Hematopoietic multipotent progenitor cell treated with erythropoietin and hydrocortisone succinate and interleukin-3 and kit ligand, for 17 days (in vitro differentiated cells): ENCODE measurements at regions not wholly inside any gene's neighbourhood (a gene's known extent, or its start where the extent isn't known, plus 50 kb on each side); places are given as distances from the start of the nearest gene placed in this dataset.
"Not testable (repeated sequence)": the region's sequence is repeated elsewhere in the genome, so short reads cannot be mapped to it uniquely, and the experiment has no call there.

Source experiments
- DNase-seq: peaks from one replicate; pipeline ENCODE4 v3.0.0-alpha.2; 2015; ENCODE audit warnings: low spot score

DNA sequence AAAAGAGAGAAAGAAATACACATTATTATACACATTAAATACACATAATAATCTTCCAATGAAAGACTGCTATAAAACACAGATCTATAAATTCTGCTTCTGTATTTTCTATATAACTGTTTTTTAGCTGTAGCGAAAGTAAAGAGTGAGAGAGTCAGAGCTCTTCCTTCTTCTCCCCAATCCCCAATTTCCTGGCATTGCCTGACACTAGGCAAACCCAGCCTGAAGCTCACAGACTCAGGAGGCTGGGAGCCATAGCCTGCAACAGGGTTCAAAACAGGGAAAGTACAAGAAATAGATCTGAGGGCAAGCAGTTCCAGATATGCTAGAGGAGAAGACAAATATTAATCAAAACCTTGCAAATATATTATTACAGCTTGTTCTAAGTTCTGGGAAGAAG is 201.6 kb downstream of the HNRNPD start:
- no peak for DNase-seq

DNA sequence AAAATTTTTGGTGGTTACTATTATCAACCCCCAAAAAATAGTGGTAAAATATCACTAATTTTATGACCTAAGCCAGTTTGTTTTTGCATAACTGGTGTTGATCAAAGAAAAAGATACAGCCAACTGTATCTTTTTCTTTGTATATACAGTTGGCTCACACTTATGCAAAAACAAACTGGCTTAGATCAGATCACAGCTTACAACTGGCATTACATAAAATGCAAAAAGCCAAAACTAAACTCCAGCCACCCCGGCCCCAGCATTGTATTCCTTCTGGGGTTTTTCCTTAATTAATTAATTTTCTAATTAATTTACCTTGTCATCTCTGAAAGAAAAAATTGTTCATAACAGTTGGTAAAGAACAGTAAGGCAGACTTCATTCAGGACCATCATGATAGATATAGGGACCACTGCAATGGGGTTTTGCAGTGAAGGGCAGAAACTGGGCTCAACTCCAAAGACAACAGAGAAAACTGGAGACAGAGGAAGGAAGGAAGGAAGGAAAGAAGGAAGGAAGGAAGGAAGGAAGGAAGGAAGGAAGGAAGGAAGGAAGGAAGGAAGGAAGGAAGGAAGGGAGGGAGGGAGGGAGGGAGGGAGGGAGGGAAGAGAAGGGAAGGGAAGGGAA is 202.1 kb downstream of the HNRNPD start:
- DNase-seq: no peak

DNA sequence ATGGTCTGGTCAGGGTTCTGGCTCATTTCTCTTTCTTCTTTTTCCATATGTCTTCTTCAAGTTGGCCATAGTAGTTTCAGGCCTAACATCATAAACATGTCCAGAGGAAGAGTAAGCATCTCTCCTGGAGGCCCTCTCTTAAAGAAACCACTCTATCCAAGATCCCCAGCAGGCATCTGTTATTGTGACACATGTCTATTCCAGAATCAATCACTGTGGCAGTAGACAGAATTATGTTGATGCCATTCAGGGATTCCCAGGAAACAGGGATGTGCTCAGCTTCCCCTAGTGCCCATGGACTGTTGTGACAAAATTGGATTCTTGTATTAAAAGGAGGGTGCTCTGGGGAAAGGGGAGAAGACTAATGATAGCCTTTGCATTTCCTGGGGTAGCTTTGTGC is 224.0 kb downstream of the HNRNPD start:
- DNase-seq: no peak

DNA sequence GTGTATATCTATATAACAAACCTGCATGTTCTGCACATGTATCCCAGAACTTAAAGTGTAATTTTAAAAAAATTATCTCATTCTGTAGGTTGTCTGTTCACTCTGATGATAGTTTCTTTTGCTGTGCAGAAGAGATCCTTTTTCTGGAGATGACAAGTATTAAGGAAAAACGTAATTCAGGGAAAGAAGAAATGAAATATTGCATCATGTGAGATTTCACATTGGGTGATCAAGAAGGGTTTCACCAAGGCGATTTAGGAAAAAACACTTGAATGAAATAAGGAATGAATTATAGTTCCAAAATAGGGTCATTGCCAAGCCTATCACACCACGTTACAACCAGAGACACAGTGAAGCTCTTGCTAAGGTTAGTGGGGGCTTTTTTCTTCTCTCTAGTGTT is 227.9 kb downstream of the HNRNPD start:
- DNase-seq: no peak

DNA sequence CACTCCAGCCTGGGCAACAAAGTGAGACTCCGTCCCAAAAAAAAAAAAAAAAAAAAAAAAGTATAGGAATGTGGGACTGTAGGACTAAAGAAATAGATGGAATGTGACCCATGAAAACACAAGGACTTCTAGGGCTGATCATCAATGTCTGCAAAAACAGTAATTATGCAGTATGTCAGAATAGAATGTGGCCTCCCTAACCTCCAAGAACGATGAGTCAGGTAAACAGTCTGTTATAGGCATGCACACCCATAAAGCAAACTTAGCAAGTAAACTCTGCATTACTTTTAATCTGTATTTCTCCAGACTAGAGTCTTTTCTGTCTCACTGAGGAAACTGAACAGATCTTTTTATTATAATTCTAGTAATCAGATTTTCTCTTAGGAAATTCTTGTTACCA is 233.4 kb downstream of the HNRNPD start:
- no peak for DNase-seq

DNA sequence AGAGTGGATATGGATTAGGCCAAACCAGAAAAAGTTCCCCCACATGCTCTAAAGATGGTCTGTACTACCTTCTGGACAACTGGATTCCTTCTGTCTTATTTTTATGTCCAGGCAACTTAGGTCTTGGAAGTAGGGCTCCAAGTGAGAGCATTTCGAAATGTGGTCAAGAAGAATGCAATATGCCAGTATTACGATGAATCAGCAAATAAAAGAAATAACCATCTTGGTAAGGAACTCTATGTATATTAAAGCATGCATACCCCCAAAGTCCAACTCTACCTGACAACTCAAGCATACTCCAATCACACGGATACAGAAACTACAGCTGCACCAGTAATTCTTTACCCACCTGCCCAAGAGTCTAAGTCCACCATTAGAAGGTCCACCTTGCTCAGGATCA is 234.5 kb downstream of the HNRNPD start:
- no peak for DNase-seq

DNA sequence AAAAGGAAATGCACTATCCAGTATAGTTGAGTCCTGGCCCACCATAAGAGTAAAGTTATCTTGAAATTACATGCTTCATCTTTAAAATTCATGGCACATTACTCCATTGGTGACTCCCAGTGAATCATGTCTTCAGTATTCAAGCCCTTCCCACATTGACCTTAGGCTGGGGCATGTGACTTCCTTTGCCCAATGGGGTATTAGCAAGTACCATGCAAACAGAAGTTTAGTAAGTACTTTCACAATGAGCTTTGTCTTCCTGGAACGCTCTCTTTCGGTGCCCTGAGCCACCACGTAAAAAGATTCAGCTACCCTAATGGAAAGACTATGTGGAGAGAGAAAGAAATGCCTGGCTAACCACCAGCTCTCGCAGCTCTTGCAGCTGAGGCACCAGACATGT is 235.4 kb downstream of the HNRNPD start:
- no peak for DNase-seq

DNA sequence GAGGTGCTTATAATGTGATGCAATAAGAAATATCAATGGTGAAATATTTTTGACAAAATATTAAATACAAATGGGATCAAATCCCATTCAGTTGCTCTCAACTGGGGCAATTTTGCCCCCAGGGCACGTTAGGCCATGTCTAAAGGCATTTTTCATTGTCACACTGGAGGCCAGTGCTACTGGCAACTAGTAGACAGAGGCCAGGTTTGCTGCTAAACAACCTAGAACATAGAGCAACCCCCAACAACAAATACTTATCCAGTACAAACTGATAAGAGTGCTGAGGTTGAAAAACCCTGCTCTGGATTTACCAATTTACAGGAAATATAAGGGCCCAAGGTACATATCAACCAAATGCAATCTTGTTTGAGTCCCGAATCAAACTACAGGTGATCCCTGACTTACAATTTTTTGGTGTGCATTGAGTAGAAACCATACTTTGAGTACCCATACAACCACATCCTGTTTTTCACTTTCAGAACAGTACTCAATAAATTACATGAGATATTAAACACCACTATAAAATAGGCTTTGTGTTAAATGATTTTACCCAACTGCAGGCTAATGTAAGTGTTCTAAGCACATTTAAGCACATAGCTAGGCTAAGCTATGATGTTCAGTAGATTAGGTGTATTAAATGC is 237.5 kb downstream of the HNRNPD start:
- DNase-seq: no peak

DNA sequence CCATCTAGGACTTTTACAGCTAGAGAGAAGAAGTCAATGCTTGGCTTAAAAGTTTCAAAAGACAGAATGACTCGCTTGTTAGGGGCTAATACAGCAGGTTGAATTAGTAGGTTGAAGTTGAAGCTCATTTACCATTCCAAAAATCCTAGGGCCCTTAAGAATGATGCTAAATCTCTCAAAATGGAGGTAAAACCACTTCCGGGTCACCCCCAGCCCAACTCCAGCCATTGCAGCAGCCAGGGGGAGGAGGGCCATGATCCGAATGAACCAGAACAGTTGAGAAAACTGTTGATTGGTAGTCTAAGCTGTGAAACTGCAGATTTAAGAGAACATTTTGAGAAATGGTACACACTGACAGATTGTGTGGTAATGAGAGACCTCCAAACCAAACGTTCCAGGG is 245.4 kb downstream of the HNRNPD start:
- DNase-seq: no peak

DNA sequence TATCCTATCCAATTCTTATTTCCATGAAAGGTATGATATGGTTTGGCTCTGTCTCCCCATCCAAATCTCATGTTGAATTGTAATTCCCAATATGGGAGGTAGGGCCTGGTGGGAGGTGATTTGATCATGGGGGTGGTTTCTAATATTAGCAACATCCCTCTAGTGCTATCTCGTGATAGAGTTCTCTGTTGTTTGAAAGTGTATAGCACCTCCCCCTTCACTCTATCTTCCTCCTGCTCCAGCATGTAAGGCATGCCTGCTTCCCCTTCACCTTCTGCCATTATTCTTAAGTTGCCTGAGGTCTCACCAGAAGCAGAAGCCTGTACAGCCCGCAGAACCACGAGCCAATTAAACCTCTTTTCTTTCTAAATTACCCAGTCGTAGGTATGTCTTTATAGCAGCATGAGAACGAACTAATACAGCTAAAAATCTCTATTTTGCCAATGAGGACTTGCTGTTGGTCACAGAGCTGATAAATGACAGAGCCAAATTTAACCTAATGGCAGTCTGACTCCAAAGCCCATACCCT is 247.2 kb downstream of the HNRNPD start:
- DNase-seq: no peak

DNA sequence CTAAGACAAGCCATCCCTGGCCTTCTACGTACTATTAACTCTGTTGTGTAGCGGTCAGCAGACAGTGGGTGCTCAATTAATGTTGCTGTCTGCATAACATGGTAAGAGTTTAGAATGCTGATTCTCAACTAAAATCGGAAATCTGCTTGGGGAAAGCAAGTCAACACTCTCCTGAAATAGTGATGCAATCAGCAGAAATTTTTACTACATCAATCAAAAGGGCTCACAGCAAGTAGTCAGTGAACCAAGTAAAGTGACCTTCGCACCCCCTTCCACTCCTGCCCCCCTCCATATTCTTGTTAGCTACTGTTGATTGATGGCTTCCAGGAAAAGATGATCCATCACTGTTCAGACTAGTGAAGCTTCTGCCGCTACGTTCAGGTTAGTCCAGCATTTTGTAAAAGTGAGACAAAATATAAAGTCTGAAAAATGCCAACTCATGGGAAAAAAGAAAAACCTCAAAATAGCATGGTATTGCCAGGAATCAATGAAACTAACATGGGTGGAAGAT is 247.9 kb downstream of the HNRNPD start:
- DNase-seq: no peak

DNA sequence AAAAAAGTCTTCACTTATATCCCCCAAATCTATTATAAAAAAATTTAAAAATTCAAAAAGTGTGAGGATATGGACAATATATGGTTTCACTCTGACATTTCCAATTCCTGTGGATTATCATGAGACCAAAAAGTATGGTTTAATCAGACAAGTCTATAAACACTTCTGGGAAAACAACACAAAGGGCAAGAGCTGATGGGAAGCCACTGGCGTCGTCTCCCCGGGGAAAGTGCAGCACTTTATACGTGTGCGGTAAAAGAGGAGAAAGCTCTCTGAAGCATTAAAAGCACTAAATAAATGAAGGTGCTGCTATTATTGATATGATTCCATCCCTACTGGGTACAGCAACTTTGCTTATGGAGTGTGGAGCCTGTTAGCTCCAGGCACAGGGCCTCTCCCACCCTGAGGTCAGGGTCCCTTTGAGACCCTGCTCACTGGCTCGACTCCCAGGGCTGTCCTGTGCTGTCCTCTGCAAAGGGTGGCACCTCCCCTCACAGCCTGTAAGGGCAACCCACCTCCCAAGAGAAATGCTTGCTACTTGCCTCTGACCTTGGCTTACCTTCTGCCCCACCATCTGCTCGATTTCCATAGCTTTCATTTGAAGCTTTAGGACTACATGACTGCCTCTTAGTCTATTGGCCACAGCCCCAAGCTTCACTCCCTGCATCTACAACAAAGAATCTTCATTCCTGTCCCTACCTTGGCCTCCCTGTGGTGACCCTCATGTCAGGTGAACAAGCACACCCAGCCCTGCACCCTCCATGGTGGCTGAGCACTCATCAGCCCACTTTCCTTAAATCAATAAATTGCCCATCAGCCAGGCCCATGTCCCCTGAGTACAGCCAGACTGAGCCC is 248.6 kb downstream of the HNRNPD start:
- DNase-seq: no peak

DNA sequence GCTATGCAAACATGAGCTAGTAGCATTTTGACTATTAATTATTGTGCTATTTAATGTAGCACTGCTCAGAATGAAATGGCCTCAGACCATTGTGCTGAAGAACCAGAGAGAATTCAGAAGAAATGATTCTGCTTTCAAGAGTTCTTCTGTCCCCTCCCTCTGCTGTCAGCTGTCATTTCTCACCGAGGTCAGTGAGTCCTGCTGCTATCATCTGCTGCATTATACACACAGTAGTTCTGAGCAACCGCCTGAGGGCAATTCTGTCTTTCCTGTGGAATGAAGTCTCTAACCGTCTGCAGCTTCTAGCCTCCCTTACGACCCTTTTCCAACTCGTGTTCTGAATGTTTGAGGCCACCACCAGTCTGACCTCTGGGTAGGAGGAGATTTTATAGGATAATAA is 249.4 kb downstream of the HNRNPD start:
- no peak for DNase-seq

DNA sequence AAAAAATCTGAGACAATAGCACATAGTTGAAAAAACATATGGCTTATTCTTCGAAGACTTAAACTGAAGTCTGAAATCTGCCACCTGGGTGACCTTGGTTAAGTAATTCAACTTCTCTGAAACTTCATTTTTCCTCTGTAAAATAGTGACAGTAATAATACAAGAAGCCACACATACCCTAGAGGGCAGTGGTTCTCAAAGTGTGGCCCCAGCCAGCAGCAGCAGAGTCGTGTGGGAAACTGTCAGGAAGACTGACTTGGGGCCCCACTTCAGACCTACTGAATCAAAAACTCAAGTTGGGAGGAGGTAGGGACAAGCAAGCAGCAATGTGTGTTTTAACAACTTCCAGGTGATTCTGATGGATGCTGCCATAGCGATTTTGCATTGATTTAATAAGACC is 249.9 kb downstream of the HNRNPD start:
- DNase-seq: no peak

DNA sequence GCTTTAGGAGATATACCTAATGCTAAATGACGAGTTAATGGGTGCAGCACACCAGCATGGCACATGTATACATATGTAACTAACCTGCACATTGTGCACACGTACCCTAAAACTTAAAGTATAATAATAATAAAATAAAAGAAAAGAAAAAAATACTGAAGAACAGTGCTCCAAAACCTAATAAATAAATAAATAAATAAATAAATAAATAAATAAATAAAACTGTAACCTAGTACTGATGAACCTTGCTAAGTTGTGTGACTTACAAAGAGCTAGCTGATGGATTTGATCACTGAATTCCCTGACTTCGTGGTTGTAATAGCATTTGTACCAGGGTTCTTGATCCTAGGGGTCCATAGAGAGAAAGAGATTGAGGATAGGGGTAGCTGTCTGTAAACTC is 258.6 kb downstream of the HNRNPD start:
- DNase-seq: not testable (repeated sequence)

DNA sequence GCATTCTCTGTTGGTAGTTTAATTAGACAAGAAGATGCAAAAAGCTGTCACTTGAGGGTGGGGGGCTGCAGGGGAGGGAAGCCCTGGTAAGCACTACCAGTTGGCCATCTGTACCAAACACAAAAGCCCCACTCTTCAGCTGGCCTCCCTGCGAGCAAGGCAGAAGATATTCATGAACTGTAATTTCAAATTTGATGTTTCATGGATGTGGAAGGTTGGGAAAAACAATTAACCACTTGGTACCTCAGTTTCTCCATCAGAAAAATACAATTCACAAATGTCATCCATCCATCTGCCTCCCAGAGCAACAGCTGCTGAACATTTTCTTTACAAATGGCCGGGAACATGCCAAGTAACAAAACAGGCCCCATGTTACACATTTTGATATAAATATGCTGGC is 265.3 kb downstream of the HNRNPD start:
- no peak for DNase-seq

DNA sequence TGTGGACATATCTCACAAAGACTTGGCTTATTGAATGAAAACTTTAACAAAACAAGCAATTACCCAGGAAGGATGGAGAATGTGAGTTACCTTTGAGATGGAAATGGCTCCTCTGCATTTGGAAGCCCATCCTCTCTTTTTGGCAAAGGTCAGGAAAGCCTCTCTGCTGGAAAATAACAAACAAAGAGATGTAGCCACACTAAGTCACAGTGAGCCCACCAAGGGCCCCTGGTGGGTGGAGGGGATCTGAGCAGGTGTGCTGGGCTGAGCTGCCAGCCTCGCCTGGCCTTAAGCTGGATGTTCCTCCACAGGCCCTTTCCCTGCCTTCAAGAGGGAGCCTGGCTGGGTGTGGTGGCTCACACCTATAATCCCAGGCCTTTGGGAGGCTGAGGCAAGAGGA is 269.2 kb downstream of the HNRNPD start:
- DNase-seq: no peak

DNA sequence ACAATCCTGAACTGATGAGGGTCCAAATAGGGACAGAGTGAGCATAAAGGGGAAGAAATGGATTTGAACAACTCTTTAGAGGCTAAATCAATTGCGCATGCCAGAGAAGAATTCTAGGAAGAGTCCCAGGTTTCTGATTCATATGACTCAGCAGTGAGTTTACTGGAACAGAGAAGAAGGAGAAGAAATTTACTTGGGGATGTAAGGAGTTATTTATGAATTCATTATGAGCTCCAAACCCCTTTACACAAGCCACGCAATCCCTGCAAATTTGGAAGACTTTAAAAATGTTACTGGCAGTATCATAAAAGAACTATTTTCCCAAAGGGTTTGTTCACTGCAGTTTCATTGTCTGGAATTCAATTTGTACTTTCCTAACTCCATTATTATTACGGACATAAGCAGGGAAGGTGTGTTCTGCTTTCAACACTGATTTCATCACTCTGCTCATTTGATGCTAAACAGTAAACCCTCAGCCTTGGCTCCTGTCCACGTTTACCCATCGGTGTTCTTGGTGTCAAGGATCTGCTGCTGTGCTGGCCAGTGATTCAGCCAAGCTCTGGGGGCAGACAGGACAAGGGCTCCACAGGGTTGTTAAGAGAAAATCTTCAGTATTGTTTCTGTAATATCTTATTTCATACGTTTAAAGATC is 273.7 kb downstream of the HNRNPD start:
- no peak for DNase-seq

DNA sequence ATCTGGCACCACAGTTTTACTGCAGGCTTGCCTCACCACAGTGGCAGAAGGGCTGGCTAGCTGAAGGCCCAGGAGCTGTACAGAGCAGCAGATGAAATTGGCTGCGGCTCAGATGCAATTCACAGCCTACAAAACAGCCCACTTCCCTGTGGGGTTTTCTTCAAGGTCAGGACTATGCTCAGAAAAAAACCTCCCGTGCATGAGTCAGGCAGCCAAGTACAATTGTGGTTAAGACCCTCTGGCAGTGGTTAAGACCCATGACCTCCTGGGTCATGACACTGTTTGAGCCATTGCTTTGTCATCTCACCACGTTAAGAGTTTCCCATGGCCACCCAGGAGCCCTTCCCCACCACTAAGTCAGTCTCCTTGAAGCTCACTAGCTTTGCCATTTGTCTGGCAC is 276.3 kb downstream of the HNRNPD start:
- no peak for DNase-seq

DNA sequence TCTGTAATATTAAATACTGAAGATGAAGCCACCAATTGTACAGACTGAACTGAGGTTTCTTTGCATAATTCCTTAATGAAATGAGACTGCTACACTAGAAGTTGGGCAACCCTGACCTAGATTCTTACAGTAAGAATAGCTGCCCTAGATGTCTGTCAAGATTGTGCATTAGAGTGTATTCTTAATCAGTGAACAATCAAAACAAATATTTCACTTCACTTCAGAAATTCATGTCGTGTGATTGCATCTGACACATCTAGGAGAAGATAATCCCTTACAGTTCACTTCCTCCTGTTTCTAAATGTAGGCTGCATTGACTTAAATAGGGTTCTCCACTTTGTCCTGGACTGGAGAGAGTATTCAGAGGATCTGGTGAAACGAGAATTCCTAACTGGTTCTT is 283.1 kb downstream of the HNRNPD start:
- DNase-seq: no peak

DNA sequence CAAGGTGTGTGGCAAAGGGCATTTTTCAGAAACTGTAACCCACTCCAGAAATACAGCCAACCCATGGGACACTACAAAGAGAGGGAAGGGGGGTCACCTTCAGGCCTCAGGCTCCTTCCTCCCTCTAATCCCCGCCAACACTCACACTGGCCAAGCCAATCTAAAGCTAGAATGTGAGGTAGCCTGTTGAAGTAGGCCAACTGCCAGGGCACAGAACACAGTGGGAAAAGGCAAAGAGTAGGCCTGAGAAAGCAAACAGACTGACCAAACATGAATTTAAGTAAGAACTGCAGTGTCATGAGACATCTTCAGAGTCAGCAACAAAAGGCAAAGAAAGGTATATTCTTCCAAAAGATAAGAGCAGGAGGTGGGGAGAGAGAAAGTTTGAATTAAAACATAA is 289.0 kb downstream of the HNRNPD start:
- no peak for DNase-seq

DNA sequence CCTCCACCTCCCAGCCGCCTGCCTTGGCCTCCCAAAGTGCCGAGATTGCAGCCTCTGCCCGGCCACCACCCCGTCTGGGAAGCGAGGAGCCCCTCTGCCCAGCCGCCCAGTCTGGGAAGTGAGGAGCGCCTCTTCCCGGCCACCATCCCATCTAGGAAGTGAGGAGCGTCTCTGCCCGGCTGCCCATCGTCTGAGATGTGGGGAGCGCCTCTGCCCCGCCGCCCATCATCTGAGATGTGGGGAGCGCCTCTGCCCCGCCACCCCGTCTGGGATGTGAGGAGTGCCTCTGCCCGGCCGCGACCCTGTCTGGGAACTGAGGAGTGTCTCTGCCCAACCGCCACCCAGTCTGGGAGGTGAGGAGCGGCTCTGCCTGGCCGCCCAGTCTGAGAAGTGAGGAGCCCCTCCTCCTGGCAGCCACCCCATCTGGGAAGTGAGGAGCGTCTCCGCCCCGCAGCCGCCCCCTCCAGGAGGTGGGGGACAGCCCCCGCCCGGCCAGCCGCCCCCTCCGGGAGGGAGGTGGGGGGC is 296.3 kb downstream of the HNRNPD start:
- not testable (repeated sequence) for DNase-seq
